EH (cell line): ENCODE measurements at regions not wholly inside any gene's neighbourhood (a gene's known extent, or its start where the extent isn't known, plus 50 kb on each side); places are given as distances from the start of the nearest gene placed in this dataset.
"Not testable (repeated sequence)": the region's sequence is repeated elsewhere in the genome, so short reads cannot be mapped to it uniquely, and the experiment has no call there.

ENCODE experiments used
- DNase-seq: peaks from one replicate; pipeline ENCODE4 v3.0.0-alpha.2; 2015; ENCODE audit warnings: low read depth

DNA sequence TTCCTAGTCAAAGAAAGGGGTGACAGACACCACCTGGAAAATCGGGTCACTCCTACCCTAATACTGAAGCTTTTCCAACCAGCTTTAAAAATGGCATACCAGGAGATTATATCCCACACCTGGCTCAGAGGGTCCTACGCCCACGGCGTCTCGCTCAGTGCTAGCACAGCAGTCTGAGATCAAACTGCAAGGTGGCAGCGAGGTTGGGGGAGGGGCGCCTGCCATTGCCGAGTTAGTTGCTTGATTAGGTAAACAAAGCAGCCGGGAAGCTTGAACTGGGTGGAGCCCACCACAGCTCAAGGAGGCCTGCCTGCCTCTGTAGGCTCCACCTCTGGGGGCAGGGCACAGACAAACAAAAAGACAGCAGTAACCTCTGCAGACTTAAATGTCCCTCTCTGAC is 127.1 kb downstream of the NXPE2 start:
- not testable (repeated sequence) for DNase-seq

DNA sequence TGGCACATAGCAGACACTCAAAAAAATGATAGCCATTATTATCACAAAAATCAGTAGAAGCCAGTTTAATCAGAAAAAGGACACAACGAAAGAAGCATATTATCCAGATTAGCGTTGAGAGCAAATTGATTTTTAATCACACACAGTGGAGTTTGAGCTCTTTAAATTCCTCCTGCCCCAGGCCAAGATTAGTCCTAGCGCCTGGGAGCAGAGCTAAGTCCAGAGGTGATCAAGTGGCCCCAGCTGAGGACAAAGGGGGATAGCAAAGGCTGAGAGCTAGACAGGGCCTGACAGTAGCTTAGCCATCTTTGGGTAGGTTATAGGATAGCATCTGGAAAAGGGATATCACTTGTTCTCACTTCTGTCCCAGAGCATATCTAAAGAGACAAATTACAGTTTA is 133.6 kb downstream of the NXPE2 start:
- no peak for DNase-seq

DNA sequence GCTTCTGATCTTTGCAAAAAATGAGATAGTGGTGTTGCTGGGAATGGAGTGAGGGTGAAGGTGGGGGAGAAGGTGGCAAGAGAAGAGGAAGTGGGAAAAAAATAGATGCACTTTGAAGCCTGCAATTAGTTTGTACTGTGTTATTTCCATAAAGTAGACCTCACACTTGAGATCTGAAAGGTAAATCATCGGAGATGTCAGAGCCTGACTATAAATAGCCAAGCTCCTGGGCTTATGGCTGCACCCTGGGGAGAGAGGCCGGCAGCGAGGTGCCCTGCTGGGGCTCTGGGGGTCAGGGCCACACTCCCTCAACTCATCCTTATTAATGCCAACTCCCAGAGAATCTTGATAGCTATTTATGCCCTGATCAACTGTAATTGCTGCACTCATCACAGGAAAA is 134.4 kb downstream of the NXPE2 start:
- no peak for DNase-seq

DNA sequence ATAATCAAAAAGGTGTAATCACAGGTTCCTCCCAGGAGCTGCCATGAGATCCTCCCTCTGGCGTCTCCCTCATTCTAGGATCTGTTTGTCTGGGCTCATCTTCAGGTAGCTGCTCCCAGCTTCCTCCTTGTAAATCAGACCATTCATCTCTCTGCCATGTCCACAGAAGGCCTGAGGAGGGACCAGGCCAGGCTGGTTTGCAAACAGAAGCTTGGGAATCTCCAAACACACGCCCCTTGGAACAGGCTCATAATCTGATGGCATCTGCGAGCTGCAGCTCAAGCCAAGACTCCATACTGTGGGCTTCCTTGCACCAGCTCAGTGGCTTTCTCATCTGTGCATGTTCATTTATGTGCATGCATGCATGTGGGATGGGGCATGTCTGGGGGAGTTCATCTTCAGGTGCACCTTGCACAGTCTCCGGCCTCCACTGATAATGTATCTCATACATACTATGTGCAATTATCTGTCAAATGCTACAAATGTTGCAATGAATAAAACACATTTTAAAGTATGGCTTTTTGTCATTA is 134.9 kb downstream of the NXPE2 start:
- DNase-seq, result no peak

DNA sequence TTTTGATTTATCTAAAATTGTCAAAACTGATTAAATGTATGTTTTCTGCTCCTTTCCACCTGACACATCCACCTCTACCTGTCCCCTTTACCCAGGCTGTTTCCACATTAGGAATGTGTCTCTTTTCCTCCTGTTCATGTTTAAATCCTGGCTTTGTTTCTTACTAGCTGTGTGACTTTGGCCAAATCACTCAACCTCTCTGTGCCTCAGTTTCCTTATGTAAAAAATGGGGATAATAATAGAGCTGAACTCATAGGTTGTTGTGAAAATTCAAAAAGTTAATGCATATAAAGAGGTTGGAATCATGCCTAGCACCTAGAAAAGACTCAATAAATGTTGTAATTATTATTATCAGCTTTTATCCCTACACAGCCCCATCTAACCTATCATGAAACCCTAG is 136.8 kb downstream of the NXPE2 start:
- DNase-seq, result no peak

DNA sequence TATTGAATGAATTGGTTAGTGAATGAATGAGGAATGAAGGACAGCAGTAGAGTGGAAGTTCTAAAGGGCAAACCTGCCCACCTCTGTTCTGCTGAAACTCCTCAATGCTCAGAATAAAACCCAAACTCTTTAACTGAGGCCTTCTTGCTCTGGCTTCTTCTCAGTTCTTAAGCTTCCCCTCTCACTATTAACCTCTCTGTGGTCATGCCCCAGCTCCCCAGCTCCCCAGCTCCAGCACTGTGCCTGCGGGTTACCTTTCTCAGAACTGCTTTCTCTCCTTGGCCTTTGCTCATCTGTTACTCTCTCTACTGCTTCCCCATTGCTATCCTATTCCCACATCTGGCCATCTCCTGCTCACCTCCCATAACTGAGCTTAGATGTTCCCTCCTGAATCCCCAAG is 137.4 kb downstream of the NXPE2 start:
- no peak for DNase-seq

DNA sequence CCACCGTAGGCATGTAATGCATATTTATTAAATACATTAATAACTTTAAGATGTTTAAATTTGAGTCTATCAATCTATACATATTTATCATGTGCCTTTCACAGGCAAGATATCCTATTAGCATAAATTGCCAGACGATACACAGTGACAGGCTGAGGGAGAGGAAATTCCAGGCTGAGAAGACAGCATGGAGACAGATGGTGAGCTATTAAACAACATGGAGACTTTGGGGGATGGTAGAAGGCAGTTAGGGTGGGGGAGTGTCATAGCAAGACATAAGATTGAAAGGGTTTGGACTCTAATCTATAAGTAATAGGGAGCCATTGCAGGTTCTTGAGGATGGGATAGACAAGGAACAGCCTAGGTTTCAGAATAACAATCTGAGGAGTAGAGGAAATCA is 138.5 kb downstream of the NXPE2 start:
- DNase-seq, result no peak

DNA sequence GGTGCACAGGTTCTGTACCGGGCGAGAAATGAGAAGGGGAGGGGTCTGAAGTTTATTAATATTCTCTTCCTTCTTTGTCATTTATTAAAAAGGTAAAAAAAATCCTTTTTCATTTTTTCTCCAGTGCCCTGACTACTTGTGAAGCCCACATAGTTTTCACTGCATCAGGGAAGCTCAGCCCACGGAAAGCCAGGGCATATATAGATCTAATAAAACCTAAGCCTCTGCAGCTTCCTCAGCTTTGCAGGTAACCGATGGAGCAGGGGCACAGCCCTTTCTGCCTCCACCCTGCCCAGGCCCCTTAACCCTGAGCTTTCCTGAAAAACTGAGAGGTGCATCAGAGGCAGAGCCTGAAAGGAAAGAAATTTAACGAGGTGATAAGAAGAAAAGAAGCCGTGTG is 140.1 kb downstream of the NXPE2 start:
- DNase-seq, result no peak

DNA sequence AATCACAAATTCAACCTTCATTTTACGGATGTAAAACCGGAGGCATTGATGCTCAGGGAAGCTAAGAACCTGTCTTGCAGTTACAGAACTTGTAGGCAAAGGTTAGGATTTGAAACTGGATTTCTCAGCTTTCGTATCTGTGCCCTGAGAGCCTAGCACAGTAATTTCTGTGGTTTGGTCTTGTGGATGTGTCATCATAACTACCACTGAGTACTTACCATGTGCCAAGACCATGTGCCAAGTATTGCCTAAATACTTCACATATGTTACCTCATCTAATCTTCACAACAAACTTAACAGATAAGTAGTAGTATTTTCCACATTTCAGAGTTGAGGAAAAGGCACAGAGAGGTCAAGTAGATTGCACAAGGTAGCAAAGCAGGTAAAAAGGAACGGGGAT is 140.7 kb downstream of the NXPE2 start:
- no peak for DNase-seq

DNA sequence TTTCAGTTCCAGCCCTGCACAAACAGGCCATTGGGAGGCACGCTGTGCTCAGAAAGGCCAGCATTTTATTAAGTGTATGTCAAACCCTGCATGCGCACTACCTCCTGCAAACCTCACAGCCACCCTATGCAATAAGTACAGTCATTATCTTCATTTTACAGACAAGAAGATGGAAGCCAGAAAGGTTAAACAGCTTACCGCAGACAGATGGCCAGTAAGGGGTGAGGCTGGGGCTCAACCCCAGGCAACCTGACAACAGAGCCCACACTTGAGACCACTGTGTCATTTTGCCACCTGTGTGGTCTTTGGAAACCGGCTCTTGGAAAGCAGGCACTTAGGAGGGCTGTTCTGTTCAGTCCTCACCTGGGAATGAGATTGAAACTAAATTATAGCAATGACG is 142.3 kb downstream of the NXPE2 start:
- no peak for DNase-seq

DNA sequence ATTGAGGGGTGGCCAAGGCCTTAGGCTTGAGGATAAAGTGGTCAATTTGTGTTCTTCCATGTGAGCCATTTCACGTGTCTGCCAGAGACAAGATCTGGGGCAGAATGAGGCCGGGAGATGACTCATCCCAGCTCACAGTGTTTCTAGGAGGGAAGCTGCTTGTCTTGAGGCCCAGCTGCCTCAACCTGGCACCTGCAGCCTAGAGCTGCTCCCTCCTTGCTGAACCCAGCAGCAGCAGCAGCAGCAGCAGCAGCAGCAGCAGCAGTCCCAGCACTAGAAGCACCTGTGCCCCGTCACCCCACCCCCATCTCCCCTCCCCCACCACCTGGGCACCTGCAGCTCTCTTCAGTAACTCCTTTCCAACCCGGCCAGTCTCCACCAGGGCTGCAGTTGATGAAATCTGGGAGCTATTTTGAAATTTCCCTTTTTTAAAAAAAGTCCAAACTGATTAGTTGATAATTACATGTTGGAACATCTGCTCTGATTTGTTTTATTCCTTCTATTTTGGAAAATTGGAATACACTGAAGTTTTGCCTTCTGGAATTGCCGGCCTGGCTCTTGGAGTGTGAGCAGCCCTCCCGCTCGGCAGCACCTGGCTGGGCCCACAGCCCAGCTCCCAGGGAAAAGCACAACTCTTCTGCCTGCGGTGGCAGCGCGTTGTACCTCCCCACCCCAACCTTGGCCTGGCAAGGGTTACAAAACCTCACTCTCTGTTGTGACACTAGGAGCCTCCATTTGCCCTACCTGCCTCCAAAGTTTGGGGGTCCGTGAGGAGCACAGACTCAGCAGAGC is 143.5 kb downstream of the NXPE2 start:
- DNase-seq, result no peak

DNA sequence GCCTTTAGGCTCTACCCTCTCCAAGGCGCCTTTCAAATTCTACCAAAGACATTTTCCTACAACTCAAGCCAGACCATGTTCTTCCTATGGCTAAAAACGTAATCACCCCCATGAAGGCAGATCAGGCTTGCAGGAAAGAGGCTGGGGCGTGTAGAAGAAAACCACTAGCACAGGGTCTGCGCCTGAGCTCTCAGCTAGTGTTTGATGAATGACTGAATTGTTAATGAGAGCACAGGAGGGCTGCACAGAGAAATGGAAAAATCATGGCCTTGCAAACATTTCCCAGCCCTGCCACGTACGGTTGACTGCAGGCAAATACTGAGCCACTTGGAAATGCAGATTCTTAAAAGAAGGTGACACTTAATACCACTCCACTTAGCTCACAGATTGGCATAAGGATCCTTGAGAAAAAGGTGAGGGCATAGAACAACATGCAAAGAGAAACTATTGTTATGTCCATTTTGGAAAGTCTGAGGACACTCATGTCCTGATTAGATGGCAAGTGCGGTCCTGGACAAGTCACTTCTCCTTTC is 148.6 kb downstream of the NXPE2 start:
- no peak for DNase-seq

DNA sequence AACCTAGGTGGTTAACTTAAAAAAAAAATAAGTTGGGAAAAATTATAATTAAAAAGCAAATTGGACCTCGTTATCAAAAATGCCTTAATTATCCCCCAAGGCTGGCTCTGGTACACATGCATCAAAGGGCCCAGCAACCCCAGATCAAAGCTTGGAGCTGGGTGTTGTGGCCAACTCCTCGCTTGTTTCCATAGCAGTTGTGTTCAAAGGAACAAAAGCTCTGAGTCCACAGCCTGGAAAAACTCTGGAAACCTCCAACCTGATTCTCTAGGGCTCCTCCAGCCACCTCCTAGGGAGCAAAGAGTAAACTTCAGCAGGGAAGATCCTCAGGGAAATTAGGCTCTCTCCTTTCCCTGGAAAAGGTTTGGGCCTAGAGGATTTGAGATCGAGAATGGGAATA is 149.4 kb downstream of the NXPE2 start:
- DNase-seq, result no peak

DNA sequence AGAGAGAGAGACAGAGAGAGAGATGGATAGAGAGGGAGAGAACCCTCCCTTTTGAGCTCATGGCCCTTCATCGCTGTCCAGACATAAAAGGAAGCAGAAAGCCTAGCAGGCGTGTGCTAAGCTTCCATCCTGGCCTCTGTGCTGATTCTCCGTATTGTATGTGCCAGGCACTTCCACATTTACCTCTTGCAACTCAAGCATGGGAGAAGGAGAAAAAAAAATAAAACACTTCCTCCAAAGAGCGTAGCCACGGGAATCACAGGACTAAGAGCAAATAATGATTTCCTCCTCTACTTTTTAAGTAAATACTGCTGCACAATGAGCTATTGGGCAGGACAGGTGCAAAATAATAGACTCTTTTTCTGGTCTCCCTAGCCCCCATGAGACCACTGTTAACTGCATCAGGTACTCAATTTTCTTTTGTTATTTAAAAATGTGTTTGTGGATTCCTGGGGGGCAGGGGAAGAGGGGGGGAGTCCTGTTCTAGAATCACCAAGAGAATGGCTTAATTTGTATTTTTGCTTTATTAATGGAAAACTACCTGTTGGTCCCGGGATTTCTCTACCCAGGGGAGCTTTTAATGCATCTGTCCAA is 154.3 kb downstream of the NXPE2 start:
- DNase-seq, result no peak

DNA sequence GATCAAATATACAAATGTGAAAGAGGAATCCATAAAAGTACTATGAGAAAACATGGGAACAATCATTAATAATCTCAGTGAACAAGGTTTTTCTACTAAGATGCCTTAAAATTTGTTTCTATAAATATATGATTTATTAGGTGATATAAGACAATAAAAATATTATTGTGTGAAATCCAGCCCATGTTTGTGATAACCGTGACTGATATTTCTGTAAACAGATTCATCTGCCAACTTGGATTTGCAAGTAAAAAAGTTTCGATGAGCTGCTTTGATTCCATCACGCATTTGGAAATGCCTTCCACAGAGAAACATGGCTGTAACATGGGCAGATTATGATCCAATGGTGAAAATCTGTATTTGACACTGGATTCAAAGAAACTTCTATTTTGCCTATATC is 157.8 kb downstream of the NXPE2 start:
- no peak for DNase-seq

DNA sequence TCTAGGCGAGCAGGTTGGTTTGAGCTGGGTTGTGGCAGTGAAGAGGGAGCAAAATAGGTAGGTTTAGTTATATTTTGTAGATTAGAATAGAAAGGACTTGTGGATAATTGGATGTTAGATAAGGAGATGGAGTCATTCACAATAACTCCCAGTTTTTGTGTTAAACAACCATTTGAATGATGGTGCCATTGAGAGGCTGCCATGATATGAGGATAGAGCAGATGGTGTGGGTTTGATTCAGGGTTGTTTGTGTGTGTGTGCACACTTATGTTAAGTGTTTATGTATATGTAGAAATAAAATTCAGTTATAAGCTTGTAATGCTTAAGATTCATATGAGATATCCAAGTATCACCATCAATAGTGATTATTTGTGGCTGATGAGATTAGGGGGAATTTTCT is 166.6 kb downstream of the NXPE2 start:
- no peak for DNase-seq

DNA sequence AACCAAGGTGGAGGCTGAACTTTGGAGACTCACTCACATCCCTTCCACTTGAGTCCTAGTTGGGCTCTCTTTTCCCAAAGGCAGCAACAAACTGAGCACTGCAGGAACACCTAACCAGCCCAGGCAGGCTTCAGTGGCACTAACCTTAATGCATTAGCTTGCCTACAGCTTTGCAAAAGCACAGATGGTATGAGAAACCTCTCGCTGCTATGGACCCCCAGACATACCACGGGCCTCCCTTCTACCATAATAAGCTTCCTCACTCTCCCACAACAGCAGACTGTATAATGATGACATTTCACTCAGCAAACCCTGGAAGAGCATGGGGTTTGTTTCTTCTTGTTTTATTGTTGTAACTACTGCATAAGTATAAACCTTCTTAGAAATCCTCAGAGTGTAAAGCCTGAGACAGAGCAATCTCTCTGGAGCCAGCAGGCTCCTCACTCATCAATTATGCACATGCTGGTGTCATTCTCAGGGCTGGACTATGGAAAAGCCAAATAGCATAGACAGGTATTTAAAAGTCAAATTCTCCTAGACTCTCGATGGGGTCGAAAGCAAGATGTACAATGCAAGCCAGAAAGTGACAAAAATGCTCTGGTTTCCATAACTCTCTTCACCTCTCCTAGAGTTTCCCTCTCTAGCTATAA is 167.6 kb downstream of the NXPE2 start:
- no peak for DNase-seq

DNA sequence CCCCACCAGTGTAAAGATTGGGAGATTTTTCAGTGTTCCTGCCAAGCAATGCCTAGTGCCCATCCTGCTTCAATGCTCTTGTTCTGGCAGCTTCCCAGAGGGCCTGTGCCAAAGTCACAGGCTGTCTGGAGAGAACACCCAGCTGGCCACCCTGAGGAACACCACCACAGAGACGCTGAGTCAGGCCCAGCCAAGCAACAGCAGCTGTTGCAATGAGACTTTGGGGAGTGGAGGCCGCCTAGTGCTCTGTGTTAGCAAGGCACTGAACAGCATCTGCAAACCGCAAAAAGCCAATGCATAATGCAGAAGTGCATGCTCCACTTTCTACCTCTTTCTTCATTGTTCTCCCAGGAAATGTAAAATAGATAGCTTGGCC is 168.1 kb downstream of the NXPE2 start:
- no peak for DNase-seq

DNA sequence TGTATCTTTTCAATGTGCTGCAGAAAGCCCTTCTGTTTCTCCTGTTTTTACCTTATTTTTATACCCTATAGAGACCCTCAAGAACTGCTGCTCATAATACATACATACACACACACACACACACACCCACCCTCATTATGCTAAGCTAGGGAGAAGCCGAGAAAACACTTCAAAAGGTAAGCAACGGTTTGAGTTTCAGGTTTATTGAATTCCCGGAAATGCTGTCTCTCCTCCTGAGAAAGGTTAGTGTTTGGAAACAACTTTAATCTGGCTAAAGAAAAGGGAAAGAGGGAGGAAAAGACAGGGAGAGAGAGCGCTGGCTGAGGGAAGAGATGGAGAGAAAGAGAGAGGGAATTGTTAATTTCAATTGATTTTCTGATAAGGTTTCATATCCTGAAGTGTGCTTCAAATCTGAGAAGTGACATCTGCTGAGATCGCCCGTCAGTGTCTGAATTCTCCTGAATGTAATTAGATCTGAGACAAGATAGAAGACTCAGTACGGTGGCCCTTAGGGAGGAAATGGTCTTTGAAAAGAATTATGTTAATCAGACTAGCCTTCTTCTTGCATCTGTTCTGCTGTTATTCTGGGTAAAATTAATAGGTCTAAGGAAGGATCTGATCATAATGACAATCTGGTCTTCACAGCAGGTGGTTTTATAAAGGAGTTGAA is 169.1 kb downstream of the NXPE2 start:
- no peak for DNase-seq

DNA sequence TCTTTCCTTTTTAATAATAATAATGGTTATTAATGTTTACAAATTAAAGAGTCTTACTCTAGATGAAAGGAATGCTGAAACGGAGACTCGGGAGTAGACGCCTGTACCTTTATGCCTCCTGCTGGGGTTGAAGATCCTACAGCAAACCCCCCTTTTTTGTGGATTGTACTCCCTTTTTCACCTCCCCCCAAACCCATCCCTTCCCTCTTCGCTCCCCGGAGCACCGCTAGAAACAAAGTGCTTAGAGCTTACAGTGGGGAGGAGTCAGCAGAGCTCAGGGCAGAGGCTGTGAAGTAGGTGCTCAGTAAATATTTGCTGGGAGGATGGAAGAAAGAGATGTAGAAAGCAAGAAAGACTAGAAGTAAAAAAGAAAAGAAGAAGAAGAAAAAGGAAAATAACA is 169.7 kb downstream of the NXPE2 start:
- DNase-seq, result no peak

DNA sequence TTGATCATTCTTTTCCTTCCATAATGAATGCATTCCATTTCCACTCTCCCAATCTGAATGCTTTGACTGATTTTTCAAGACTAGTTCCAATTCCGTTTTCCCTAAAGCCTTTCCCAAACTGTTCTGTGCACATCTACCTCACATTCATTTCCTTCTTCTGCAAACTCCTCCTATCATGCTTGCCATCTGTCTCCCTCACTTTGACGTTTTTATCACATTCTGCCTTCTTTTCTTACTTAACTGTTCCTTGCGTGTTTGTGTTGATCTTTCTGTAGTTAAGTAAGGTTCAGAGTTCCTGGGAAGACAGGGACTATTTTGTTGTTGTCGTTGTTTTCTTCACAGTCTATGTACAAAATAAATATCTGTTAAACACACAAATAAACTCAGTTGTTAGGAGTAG is 179.0 kb downstream of the NXPE2 start:
- no peak for DNase-seq

DNA sequence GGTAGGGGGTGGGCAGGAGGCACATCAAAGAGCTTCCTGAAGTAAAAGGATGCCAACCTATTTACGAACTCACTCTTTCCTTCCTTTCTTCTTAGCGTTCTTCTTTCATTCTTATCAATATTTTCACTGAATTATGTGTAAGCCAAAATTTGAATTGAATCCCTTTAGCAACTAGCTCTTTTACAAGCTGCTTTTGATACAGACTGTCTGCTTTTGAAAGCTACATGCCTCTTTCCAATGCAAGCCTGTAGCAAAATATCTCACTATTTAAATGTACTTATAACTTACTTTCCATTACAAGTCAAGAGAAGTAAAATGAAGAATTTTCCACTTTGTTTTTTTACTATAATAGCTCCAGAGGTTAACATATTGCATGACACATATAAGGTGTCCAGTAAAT is 186.6 kb downstream of the NXPE2 start:
- no peak for DNase-seq

DNA sequence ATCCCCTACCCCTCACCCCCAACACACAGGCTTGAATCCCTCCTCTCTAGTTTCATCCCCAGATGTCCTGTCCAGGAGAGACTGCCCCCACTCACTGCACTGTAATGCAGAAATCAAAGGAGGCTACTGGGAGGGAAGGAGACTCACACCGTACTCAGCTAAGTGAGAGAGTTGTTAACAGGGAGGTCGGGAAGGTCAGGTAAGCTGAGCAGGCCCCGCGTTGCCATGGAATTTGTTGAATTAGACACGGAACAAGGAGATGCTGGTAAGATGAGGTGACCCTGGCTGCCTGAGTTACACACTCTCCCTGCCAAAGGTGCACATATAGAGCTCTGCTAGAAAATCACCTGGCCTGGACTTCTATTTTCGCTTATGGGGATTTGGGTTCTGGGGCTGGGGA is 197.9 kb downstream of the NXPE2 start:
- no peak for DNase-seq
